Pancreas (tissue), 10 donors: ENCODE measurements at regions not wholly inside any gene's neighbourhood (a gene's known extent, or its start where the extent isn't known, plus 50 kb on each side); places are given as distances from the start of the nearest gene placed in this dataset.

Source experiments
- ATAC-seq, 4 donors: fragments of 200-7000 bp; cut with Tn5 transposase; one replicate each; pipeline versions ENCODE4 v1.8.0 to v1.9.1; 2020; ENCODE audit warnings: mild to moderate bottlenecking in 4 of 4, moderate library complexity in 4 of 4
- DNase-seq, 6 donors: peaks; one replicate each; pipeline ENCODE4 v3.0.0-alpha.2; 2020
- FAIRE-seq: peaks from 2 replicates; lab custom pipeline; 2012; peaks lifted over from hg19 to GRCh38; lab: Jason Lieb, UNC
- H3K27ac ChIP-seq, 4 donors: fragments of 200-600 bp; sonication (generic); 1 replicate in 3 of 4; 2 replicates in 1 of 4; pipeline versions ENCODE4 v1.5.0 to v1.8.0; 2020
- H3K27me3 ChIP-seq, 4 donors: fragments of 200-600 bp; one replicate each; pipeline ENCODE4 v1.8.0; 2021
- H3K36me3 ChIP-seq, 3 donors: fragments of 200-600 bp; sonication (generic) in 1 of 3; one replicate each; pipeline versions ENCODE4 v1.5.0 to v1.8.0; 2020 to 2021
- H3K4me1 ChIP-seq, 3 donors: fragments of 200-600 bp; one replicate each; pipeline ENCODE4 v1.8.0; 2021
- H3K4me3 ChIP-seq, 4 donors: fragments of 200-600 bp; sonication (generic) in 2 of 4; one replicate each; pipeline versions ENCODE4 v1.5.0 to v1.8.0; 2020 to 2021
- H3K9me3 ChIP-seq, 4 donors: fragments of 200-600 bp; one replicate each; pipeline ENCODE4 v1.8.0; 2021
- CTCF ChIP-seq, 4 donors: fragments of 200-600 bp; sonication (generic) in 3 of 4; IDR thresholded peaks; one replicate each; pipeline versions ENCODE4 v1.5.0 to v1.8.0; 2021; ENCODE audit warnings: antibody characterized with exemption in 4 of 4
- WGBS, 2 donors: extraction: QIAGEN DNeasy Blood & Tissue Kit; methylation state at CpG; one replicate each; pipeline ENCODE4 v1.1.7; 2013; 5-methylcytosine and 5-hydroxymethylcytosine counted together
- intact Hi-C, 3 donors: fragments of 100-400 bp; cut with DNase I; formaldehyde crosslinking; loops; one replicate each; pipeline versions ENCODE4 v1.11.1 to v1.14.2; 2022
- donor health status: healthy with polysubstance abuse.
- donor health status: DM: no; HTN: no; CAD: no; lungs with moderate emphysema.
- donor health status: DM: no; HTN: no; CAD: no.
- donor health status: control.
- donor health status: control.
- donor health status: Bipolar disorder and iron deficiency.
- donor health status: DM: yes; HTN: yes; CAD: no.
- donor health status: DM: no; HTN: no; CAD: no.
- donor health status: DM: no; HTN: no; CAD: no.
- donor health status: DM: yes; HTN: yes; CAD: no.

GRCh38 chr18:68466672-68467071 lies 248.2 kb downstream of the TMX3 start:
- WGBS, 2 donors: 81 to 88% methylated on average over 1 of the region's 1 CpG
- Histone ChIP-seq H3K36me3 (no peaks in the 10 kb centered on the region), H3K9me3 (no peaks in the 10 kb centered on the region), H3K27me3 (no peaks in the 10 kb centered on the region), H3K4me1 (no peaks in the 10 kb centered on the region), H3K27ac (no peak overlapping the region), H3K4me3 (no peak overlapping the region)
- intact Hi-C loops: no loop called here
- ATAC-seq (no peak), DNase-seq (no peak), FAIRE-seq (no peak)
- TF ChIP-seq CTCF (IDR thresholded peaks at IDR 0.05): no peak

- 58 to 59% methylated on average over 1 of the region's 1 CpG for WGBS, 2 donors
- H3K4me1 ChIP-seq: no peaks in the 10 kb centered on the region
- no peak overlapping the region for H3K27ac ChIP-seq
- H3K27me3 ChIP-seq: no peaks in the 10 kb centered on the region
- H3K36me3 ChIP-seq: no peaks in the 10 kb centered on the region
- no peaks in the 10 kb centered on the region for H3K9me3 ChIP-seq
- no peak overlapping the region for H3K4me3 ChIP-seq
- ATAC-seq (no peak), FAIRE-seq (no peak), DNase-seq (no peak)
- intact Hi-C loops: no loop called here
- no peak for TF ChIP-seq CTCF (IDR thresholded peaks at IDR 0.05)
Observed at GRCh38 chr18:68462766-68463165, 252.1 kb downstream of the TMX3 start.

GRCh38 chr18:68462148-68462547 lies 252.8 kb downstream of the TMX3 start:
- H3K9me3 ChIP-seq: no peaks in the 10 kb centered on the region
- no peak for TF ChIP-seq CTCF (IDR thresholded peaks at IDR 0.05)
- no peaks in the 10 kb centered on the region for H3K36me3 ChIP-seq
- H3K4me1 ChIP-seq: no peaks in the 10 kb centered on the region
- no peak overlapping the region for H3K4me3 ChIP-seq
- FAIRE-seq: no peak
- DNase-seq: no peak
- no peak overlapping the region for H3K27ac ChIP-seq
- intact Hi-C loops: no loop called here
- no peaks in the 10 kb centered on the region for H3K27me3 ChIP-seq
- WGBS, 2 donors: 89 to 97% methylated on average over 1 of the region's 1 CpG
- ATAC-seq: no peak

GRCh38 chr18:68461481-68462018 lies 253.4 kb downstream of the TMX3 start:
- no peak for TF ChIP-seq CTCF (IDR thresholded peaks at IDR 0.05)
- no peak overlapping the region for H3K4me3 ChIP-seq
- H3K9me3 ChIP-seq: no peaks in the 10 kb centered on the region
- H3K27ac ChIP-seq: no peak overlapping the region
- H3K4me1 ChIP-seq: no peaks in the 10 kb centered on the region
- no peak for FAIRE-seq
- no peak for DNase-seq
- intact Hi-C loops: no loop called here
- H3K27me3 ChIP-seq: no peaks in the 10 kb centered on the region
- H3K36me3 ChIP-seq: no peaks in the 10 kb centered on the region
- ATAC-seq: no peak
- 40 to 47% methylated on average over 3 of the region's 3 CpGs for WGBS, 2 donors

- DNase-seq (no peak), ATAC-seq (no peak), FAIRE-seq (no peak)
- Histone ChIP-seq H3K9me3 (no peaks in the 10 kb centered on the region), H3K27me3 (no peaks in the 10 kb centered on the region), H3K36me3 (no peaks in the 10 kb centered on the region), H3K4me3 (no peak overlapping the region), H3K27ac (no peak overlapping the region), H3K4me1 (no peaks in the 10 kb centered on the region)
- TF ChIP-seq CTCF (IDR thresholded peaks at IDR 0.05): no peak
- intact Hi-C loops: no loop called here
- WGBS, 2 donors: 87 to 92% methylated on average over 12 of the region's 12 CpGs
Observed at GRCh38 chr18:68459968-68460367, 254.9 kb downstream of the TMX3 start.
